ENCODE measurements at regions not wholly inside any gene's neighbourhood (a gene's known extent, or its start where the extent isn't known, plus 50 kb on each side); places are given as distances from the start of the nearest gene placed in this dataset.

DNA sequence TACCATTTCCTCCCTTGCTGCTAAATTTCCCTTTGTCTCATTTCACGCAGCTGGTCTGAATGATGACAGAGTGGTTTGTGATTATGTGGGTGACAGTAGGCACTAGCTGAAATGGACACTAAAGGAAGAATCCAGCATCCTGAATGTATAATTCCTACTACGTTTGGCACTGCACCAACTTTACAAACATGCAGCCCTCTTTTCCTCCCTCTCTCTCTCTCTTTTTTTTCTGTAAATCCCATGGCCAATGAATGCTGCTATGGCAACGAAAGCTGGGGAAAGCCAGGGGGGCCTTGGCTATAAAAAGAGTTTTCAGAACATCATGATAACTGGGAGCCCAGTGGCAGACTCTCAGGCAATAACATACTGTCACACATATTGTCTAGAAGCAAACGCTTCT is 367.2 kb upstream of the AGTR1 start:
- no peak overlapping the region for H3K27ac ChIP-seq (ENCODE audit: low read length)
- ATAC-seq (no peak), DNase-seq (ENCODE audit: low read depth, low spot score) (no peak)
- ChIA-PET CTCF (no interaction called here), POLR2A (no interaction called here)
- no TSS peak for BruUV-seq (replicated peaks)
- no peaks in the 10 kb centered on the region for H3K9me3 ChIP-seq (ENCODE audit: control insufficient read depth, insufficient read depth, low read depth, low read length)
- no peaks in the 10 kb centered on the region for H3K27me3 ChIP-seq (ENCODE audit: control insufficient read depth, insufficient read depth, low read length)
- H3K4me1 ChIP-seq (ENCODE audit: control insufficient read depth, insufficient read depth, low read length) = no peaks in the 10 kb centered on the region
- no peak overlapping the region for H3K4me3 ChIP-seq (ENCODE audit: low read depth in 2 of 2, low read length in 2 of 2)
- TF ChIP-seq TCF7L2 (IDR thresholded peaks at IDR 0.05; ENCODE audit: low read depth, low read length) (no peak), POLR2AphosphoS5 (IDR thresholded peaks at IDR 0.05; ENCODE audit: low read depth, low read length) (no peak), SIN3A (IDR thresholded peaks at IDR 0.05; ENCODE audit: borderline replicate concordance, insufficient read depth, low read depth, low read length) (no peak), CTCF (IDR thresholded peaks at IDR 0.05) (no peak), REST (IDR thresholded peaks at IDR 0.05; ENCODE audit: insufficient read depth in 1 of 2, low read depth in 2 of 2, low read length in 1 of 2) (no peak)
- intact Hi-C loops (cut with micrococcal nuclease; ENCODE audit: unreplicated experiment) = no loop called here
- H3K36me3 ChIP-seq (ENCODE audit: control insufficient read depth, insufficient read depth, low read length) = no peaks in the 10 kb centered on the region
- in situ Hi-C loops (cut with HindIII; ENCODE audit: low pct_unique_long_range_greater_than_20kb, low sequenced_read_pairs) = no loop called here

DNA sequence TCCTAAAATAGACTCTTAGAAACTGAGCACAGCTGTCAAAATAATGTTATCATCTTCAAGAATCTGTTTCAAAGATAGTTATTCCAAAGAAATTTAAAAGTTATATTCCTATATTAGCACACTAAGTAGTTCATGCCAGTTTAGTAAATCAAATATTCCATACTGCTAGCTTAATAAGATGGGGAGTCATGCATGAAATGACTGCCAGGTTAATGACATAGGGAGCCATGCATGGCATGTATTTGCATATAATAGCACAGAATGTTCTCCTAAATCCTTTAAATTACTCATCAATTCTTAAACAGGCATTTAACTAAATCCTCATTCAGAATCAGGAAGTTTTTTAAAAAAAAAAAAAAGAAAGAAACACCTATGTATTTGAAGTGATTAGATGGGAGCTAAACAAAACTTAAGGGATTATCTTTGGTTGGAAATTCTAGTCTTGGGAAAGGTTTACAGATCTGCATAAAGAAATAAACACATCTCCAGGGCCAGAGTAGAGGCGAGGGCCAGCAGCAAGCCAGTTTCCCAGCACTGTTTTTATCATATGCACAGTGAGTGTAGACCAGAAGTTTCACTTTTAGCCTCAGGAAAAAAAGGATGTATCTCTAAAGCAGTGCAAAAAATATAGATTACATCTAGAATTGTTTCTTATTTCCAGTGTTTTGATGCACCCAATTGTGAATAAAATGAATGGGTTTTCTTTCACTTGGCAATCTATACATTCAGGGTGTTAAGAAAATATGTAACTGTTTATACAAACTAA is 366.4 kb upstream of the AGTR1 start:
- Histone ChIP-seq H3K4me3 (ENCODE audit: low read depth in 2 of 2, low read length in 2 of 2) (no peak overlapping the region), H3K27ac (ENCODE audit: low read length) (no peak overlapping the region), H3K36me3 (ENCODE audit: control insufficient read depth, insufficient read depth, low read length) (no peaks in the 10 kb centered on the region), H3K9me3 (ENCODE audit: control insufficient read depth, insufficient read depth, low read depth, low read length) (no peaks in the 10 kb centered on the region), H3K27me3 (ENCODE audit: control insufficient read depth, insufficient read depth, low read length) (no peaks in the 10 kb centered on the region), H3K4me1 (ENCODE audit: control insufficient read depth, insufficient read depth, low read length) (no peaks in the 10 kb centered on the region)
- no TSS peak for BruUV-seq (replicated peaks)
- intact Hi-C loops (cut with micrococcal nuclease; ENCODE audit: unreplicated experiment) (no loop called here), in situ Hi-C loops (cut with HindIII; ENCODE audit: low pct_unique_long_range_greater_than_20kb, low sequenced_read_pairs) (no loop called here)
- CTCF ChIA-PET = no interaction called here
- no peak for DNase-seq (ENCODE audit: low read depth, low spot score)
- TF ChIP-seq REST (IDR thresholded peaks at IDR 0.05; ENCODE audit: insufficient read depth in 1 of 2, low read depth in 2 of 2, low read length in 1 of 2) = no peak
- TF ChIP-seq CTCF (IDR thresholded peaks at IDR 0.05) = no peak
- TF ChIP-seq TCF7L2 (IDR thresholded peaks at IDR 0.05; ENCODE audit: low read depth, low read length) = no peak
- ATAC-seq = no peak
- POLR2A ChIA-PET = no interaction called here

Data from Panc1 (cell line).